ENCODE measurements at regions not wholly inside any gene's neighbourhood (a gene's known extent, or its start where the extent isn't known, plus 50 kb on each side); places are given as distances from the start of the nearest gene placed in this dataset.
A peak's percentile ranks its signal among the peaks of the same experiment; 100 is the strongest.

DNA sequence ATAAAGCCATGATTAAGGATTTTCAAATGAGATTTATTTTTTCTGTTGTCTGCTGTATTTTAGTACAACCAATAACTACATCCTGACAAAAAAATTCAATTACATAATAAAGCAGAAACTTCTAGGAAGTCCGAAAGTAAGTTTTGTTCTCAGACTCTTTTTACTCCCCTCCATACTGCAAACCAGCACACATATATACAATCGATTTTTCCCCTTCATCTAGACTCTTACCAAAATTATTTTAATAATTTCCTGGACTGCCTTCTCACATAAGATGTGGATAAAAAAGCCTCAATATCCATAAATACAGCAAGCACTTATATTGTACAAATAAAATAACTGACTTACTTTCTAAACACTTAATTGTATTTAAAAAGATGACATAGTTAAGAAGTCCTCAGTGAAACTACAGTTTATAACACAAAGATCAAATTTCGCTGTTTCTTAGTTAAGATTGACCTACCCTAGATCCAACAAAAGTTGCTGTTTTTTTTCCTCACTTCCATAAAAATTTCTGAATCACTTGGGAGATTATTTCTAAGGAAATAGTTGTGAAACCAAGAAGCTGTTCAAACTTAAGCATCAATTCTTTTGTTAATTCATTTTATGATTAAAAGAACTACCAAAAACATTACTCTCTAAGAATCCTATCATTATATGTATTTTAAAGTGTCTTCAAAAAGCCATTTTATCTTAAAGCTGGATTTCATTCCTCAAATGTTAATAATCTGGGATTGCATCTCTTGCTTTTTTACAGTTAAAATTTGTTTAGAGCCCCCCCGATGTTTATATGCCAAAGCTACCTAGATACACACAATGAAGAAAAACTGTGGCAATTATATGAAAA, 74.7 kb upstream of the IFNE start:
- peaks cover 11% of the 10 kb centered on the region for H3K4me1 Mint-ChIP-seq (ENCODE audit: low read depth)
- H3K27me3 Mint-ChIP-seq (ENCODE audit: low read depth): peaks cover 45% of the 10 kb centered on the region
- H3K36me3 Mint-ChIP-seq (ENCODE audit: insufficient read depth): peaks cover 3% of the 10 kb centered on the region
- H3K4me3 Mint-ChIP-seq: peak overlapping the region; percentile 90
- no peaks in the 10 kb centered on the region for H3K9me3 Mint-ChIP-seq
- DNase-seq (no peak), ATAC-seq (no peak)

- no peak for DNase-seq
- Mint-ChIP-seq H3K4me3 (peak overlapping the region; percentile 90), H3K4me1 (ENCODE audit: low read depth) (peaks cover 11% of the 10 kb centered on the region), H3K27me3 (ENCODE audit: low read depth) (peaks cover 45% of the 10 kb centered on the region), H3K9me3 (no peaks in the 10 kb centered on the region), H3K36me3 (ENCODE audit: insufficient read depth) (peaks cover 3% of the 10 kb centered on the region)
- ATAC-seq: no peak
Measured at GRCh38 chr9:21557428-21557768, 75.3 kb upstream of the IFNE start.

- Mint-ChIP-seq H3K9me3 (no peaks in the 10 kb centered on the region), H3K4me1 (ENCODE audit: low read depth) (peaks cover 11% of the 10 kb centered on the region), H3K27me3 (ENCODE audit: low read depth) (peaks cover 45% of the 10 kb centered on the region), H3K36me3 (ENCODE audit: insufficient read depth) (peaks cover 3% of the 10 kb centered on the region), H3K4me3 (peak overlapping the region; percentile 90)
- DNase-seq (no peak), ATAC-seq (no peak)
Measured at GRCh38 chr9:21558079-21558478, 76.0 kb upstream of the IFNE start.

DNA sequence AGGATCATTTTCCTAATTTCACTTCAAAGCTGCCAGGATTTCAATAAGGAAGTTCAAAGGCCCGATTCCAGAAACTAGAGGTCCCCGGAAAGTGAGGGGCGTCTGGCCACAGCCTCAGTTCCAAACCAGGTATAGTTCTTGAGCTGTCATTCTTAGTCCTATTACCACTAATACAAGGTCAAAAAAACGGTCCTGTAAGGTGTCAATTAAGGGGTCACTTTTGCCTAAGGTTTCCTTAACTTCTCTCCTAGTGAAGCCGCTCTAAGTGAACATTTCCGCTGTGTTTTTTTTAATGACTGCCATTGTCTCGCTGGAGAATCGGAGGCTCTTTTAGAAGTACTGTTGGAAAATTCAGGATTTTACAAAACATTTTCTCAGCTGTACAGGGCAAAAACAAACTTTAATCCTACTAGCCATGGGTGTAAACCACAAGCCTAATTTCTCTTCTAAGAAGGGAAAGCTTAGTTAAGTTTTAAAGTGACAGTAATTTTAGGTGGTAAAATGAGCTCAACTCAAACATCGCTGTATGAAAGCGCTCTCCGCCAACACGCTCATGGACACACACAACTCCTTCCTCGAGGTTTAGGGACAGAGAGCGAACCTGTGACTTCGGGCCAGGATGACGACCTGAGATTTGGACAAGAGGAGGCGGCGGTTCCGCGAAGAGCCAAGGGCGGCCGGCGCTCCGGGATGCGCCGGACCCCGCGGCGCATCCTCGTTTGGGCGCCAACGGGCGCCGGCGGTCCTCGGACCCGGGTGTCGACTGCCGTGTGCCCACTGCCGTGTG, 76.7 kb upstream of the IFNE start:
- H3K4me3 Mint-ChIP-seq: peak overlapping the region; percentile 90
- H3K4me1 Mint-ChIP-seq (ENCODE audit: low read depth): peaks cover 14% of the 10 kb centered on the region
- H3K27me3 Mint-ChIP-seq (ENCODE audit: low read depth): peaks cover 46% of the 10 kb centered on the region
- ATAC-seq (peak; percentile 29 to 35), DNase-seq (no peak)
- H3K9me3 Mint-ChIP-seq: no peaks in the 10 kb centered on the region
- H3K36me3 Mint-ChIP-seq (ENCODE audit: insufficient read depth): peaks cover 3% of the 10 kb centered on the region

- H3K4me3 Mint-ChIP-seq: peak overlapping the region; percentile 90
Measured at GRCh38 chr9:21559402-21560280, 77.5 kb upstream of the IFNE start.

DNA sequence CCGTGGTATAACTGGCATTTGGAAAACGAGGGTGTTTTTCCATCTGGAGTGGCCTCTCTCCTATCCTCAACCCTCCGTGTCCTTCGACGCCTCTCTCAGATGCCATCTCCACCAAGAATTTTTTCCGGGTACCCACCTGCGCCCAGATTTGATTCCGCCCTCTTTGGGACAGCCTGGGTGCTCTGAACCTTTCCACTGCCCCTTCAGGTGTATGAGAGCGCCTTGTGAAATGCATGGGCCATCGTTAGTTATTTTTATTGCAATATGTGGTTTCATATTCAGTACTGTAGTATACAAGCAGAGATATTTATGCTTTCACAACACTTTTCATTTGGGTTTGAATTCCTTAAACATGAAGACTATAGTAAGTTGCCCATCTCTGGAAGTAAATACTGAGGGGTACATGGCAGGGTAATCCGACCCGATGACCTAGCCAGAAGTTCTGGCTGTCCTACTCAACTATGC, 78.2 kb upstream of the IFNE start:
- peaks cover 22% of the 10 kb centered on the region for H3K4me1 Mint-ChIP-seq (ENCODE audit: low read depth)
- H3K9me3 Mint-ChIP-seq: no peaks in the 10 kb centered on the region
- DNase-seq: no peak
- no peak for ATAC-seq
- H3K36me3 Mint-ChIP-seq (ENCODE audit: insufficient read depth): no peaks in the 10 kb centered on the region
- H3K4me3 Mint-ChIP-seq: peak overlapping the region; percentile 80
- H3K27me3 Mint-ChIP-seq (ENCODE audit: low read depth): peaks cover 44% of the 10 kb centered on the region

More at GRCh38 chr9:21559402-21560280, 77.5 kb upstream of the IFNE start:
- H3K9me3 Mint-ChIP-seq: no peaks in the 10 kb centered on the region
- DNase-seq (peak; percentile 42), ATAC-seq (peak; percentile 81 to 83)
- peaks cover 22% of the 10 kb centered on the region for H3K4me1 Mint-ChIP-seq (ENCODE audit: low read depth)
- H3K36me3 Mint-ChIP-seq (ENCODE audit: insufficient read depth): peaks cover 2% of the 10 kb centered on the region
- H3K27me3 Mint-ChIP-seq (ENCODE audit: low read depth): peaks cover 50% of the 10 kb centered on the region

GRCh38 chr9:21561502-21561901, 79.4 kb upstream of the IFNE start:
- ATAC-seq (no peak), DNase-seq (no peak)
- no peak overlapping the region for H3K4me3 Mint-ChIP-seq
- no peaks in the 10 kb centered on the region for H3K9me3 Mint-ChIP-seq
- no peaks in the 10 kb centered on the region for H3K36me3 Mint-ChIP-seq (ENCODE audit: insufficient read depth)
- peaks cover 36% of the 10 kb centered on the region for H3K27me3 Mint-ChIP-seq (ENCODE audit: low read depth)
- H3K4me1 Mint-ChIP-seq (ENCODE audit: low read depth): peaks cover 22% of the 10 kb centered on the region

GRCh38 chr9:21564175-21564574, 82.1 kb upstream of the IFNE start:
- H3K27me3 Mint-ChIP-seq (ENCODE audit: low read depth): peaks cover 17% of the 10 kb centered on the region
- H3K36me3 Mint-ChIP-seq (ENCODE audit: insufficient read depth): no peaks in the 10 kb centered on the region
- H3K4me1 Mint-ChIP-seq (ENCODE audit: low read depth): peaks cover 14% of the 10 kb centered on the region
- no peaks in the 10 kb centered on the region for H3K9me3 Mint-ChIP-seq
- DNase-seq (no peak), ATAC-seq (no peak)
- H3K4me3 Mint-ChIP-seq: no peak overlapping the region

DNA sequence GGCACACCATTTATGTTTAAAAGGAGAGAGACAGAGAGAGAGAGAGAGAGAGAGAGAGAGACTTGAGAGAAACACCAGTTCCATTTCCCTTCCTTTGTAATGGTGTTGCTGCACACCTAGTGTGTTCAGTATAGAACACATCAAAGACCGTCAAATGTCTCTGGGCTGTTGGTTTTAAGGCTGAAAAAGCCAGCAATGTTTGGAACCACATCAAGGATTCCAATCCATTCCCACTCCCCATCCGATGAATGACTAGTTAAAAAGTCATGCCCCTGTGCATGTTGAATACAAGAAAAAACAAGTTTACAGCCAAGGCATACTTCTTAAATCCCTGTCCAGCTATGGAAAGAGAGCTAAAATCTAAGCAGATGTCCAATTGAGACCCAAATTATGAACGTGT, 83.0 kb upstream of the IFNE start:
- H3K9me3 Mint-ChIP-seq: no peaks in the 10 kb centered on the region
- peaks cover 15% of the 10 kb centered on the region for H3K27me3 Mint-ChIP-seq (ENCODE audit: low read depth)
- DNase-seq (no peak), ATAC-seq (no peak)
- no peaks in the 10 kb centered on the region for H3K36me3 Mint-ChIP-seq (ENCODE audit: insufficient read depth)
- peaks cover 14% of the 10 kb centered on the region for H3K4me1 Mint-ChIP-seq (ENCODE audit: low read depth)
- no peak overlapping the region for H3K4me3 Mint-ChIP-seq

DNA sequence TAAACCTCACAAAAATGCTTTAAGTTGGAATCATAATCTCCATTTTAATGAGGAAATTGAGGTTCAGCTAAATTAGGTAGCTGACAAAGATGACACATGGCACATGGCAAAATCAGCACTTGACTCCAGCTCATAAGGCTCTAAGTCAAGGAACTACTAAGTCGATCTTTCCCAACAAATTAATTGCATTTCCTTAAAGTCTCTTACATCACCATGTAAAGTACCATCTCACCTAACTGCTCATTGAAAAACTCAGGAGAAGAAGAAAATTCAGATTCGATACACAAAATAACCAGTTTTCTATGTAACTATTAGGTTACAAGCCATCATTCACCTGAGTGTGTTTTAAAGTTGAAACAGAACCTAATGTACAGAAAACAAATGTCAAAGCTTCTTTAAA, 85.8 kb upstream of the IFNE start:
- Mint-ChIP-seq H3K9me3 (no peaks in the 10 kb centered on the region), H3K4me3 (no peak overlapping the region), H3K4me1 (ENCODE audit: low read depth) (peaks cover 11% of the 10 kb centered on the region), H3K36me3 (ENCODE audit: insufficient read depth) (no peaks in the 10 kb centered on the region), H3K27me3 (ENCODE audit: low read depth) (peaks cover 9% of the 10 kb centered on the region)
- DNase-seq (no peak), ATAC-seq (no peak)

GRCh38 chr9:21568484-21568883, 86.4 kb upstream of the IFNE start:
- ATAC-seq (no peak), DNase-seq (no peak)
- no peaks in the 10 kb centered on the region for H3K9me3 Mint-ChIP-seq
- H3K4me3 Mint-ChIP-seq: no peak overlapping the region
- H3K27me3 Mint-ChIP-seq (ENCODE audit: low read depth): peaks cover 9% of the 10 kb centered on the region
- H3K36me3 Mint-ChIP-seq (ENCODE audit: insufficient read depth): no peaks in the 10 kb centered on the region
- peaks cover 11% of the 10 kb centered on the region for H3K4me1 Mint-ChIP-seq (ENCODE audit: low read depth)

DNA sequence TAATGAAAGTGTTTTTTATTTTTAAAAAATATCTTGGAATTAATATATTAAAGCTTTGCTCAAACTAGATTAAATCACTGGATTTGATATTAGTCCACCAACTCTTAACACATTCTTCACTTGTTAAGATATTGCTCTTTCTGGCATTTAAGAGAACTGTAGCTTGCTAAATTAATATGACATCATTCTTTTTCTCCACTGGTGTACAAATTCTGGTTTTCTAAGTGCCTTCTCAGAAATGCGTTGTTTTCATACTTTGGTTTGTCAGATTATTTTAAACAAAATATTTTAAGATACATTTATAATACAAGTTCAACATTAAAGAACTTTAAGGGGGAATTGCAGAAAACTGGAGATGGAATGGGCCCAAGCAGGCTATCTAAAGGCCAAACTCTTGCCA, 87.6 kb upstream of the IFNE start:
- Mint-ChIP-seq H3K36me3 (ENCODE audit: insufficient read depth) (no peaks in the 10 kb centered on the region), H3K9me3 (no peaks in the 10 kb centered on the region), H3K4me3 (no peak overlapping the region), H3K4me1 (ENCODE audit: low read depth) (no peaks in the 10 kb centered on the region), H3K27me3 (ENCODE audit: low read depth) (peaks cover 3% of the 10 kb centered on the region)
- DNase-seq (no peak), ATAC-seq (no peak)

DNA sequence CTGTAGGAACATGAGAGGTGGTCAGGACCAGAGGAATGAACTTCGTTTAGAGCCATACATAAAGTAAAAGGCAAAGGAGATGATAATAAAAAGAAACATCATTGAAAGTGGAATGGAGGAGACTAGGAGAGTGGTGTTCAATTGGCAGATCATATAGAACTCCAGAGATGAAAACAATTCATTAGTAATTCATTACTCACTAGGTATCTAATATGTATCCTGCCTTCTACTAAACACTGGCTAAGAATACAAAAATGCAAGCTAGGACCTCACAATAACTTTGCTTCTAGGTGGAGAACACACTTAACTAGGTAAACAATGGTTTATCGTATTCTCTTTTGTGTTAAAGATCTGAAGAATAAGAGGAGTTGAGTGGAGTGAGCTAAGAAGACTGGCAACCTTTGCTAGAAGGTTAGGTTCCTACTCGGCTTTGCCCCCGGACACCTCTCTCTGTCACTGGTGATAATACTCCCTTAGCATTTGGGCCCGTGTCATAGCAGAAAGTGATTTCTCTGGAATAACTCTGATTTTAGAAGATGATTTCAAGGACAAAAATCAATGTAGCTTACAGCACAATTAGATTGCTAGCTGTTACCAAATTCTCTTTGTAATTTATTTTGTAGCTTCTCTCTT, 88.6 kb upstream of the IFNE start:
- Mint-ChIP-seq H3K4me1 (ENCODE audit: low read depth) (no peaks in the 10 kb centered on the region), H3K27me3 (ENCODE audit: low read depth) (peaks cover 3% of the 10 kb centered on the region), H3K36me3 (ENCODE audit: insufficient read depth) (no peaks in the 10 kb centered on the region), H3K9me3 (no peaks in the 10 kb centered on the region), H3K4me3 (no peak overlapping the region)
- no peak for DNase-seq
- no peak for ATAC-seq

DNA sequence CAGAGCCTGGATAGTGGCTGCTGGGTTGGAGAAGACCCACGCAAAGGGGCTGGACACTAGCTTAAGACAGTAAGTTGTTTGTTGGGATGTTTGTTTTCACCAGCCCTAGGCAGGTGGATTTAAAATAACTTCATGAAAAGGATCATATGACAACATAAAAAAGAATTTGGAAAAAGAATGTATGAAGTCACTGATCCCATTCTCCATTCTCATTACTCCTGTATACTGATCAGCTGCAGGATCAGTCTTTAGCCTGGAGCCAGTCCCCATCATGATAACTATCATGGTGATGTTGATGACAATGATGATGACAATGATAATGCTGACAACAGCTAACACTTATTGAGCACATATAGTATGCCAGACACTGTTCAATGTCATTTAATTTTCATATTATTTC, 92.1 kb upstream of the IFNE start:
- Mint-ChIP-seq H3K4me1 (ENCODE audit: low read depth) (peaks cover 29% of the 10 kb centered on the region), H3K4me3 (no peak overlapping the region), H3K36me3 (ENCODE audit: insufficient read depth) (no peaks in the 10 kb centered on the region), H3K9me3 (no peaks in the 10 kb centered on the region), H3K27me3 (ENCODE audit: low read depth) (no peaks in the 10 kb centered on the region)
- DNase-seq (no peak), ATAC-seq (no peak)
